ENCODE measurements at regions not wholly inside any gene's neighbourhood (a gene's known extent, or its start where the extent isn't known, plus 50 kb on each side); places are given as distances from the start of the nearest gene placed in this dataset.
A peak's percentile ranks its signal among the peaks of the same experiment; 100 is the strongest.

- intact Hi-C loops (cut with DNase I), result no loop called here
- Histone ChIP-seq H3K4me1 (no peaks in the 10 kb centered on the region), H3K4me3 (no peak overlapping the region), H3K9me3 (no peaks in the 10 kb centered on the region), H3K36me3 (replicated peaks in 1 of 2; ENCODE audit: insufficient read depth in 1 of 2, low read depth in 2 of 2) (no peaks in the 10 kb centered on the region), H3K27me3 (no peaks in the 10 kb centered on the region), H3K27ac (no peak overlapping the region)
- DNase-seq, result no peak
- no peak for ATAC-seq
- no peak for TF ChIP-seq CTCF (IDR thresholded peaks at IDR 0.05)
- no peak for TF ChIP-seq POLR2A (IDR thresholded peaks at IDR 0.05)
- WGBS, 2 donors, result 33 to 35% methylated on average over 2 of the region's 2 CpGs
These were observed 216.1 kb downstream of the TLE1 start for GRCh38 chr9:81473206-81473605.

GRCh38 chr9:81472701-81473100, 216.6 kb downstream of the TLE1 start:
- intact Hi-C loops (cut with DNase I), result no loop called here
- TF ChIP-seq POLR2A (IDR thresholded peaks at IDR 0.05) (no peak), CTCF (IDR thresholded peaks at IDR 0.05) (no peak)
- peak in 1 of 4 donors; percentile 6 for DNase-seq
- no peaks in the 10 kb centered on the region for H3K36me3 ChIP-seq (replicated peaks in 1 of 2; ENCODE audit: insufficient read depth in 1 of 2, low read depth in 2 of 2)
- H3K4me3 ChIP-seq, result no peak overlapping the region
- no peak for ATAC-seq
- H3K9me3 ChIP-seq, result no peaks in the 10 kb centered on the region
- no peaks in the 10 kb centered on the region for H3K27me3 ChIP-seq
- whole genome bisulfite sequencing, 2 donors, result 74 to 86% methylated on average over 10 of the region's 10 CpGs
- H3K27ac ChIP-seq, result no peak overlapping the region
- H3K4me1 ChIP-seq, result no peaks in the 10 kb centered on the region

DNA sequence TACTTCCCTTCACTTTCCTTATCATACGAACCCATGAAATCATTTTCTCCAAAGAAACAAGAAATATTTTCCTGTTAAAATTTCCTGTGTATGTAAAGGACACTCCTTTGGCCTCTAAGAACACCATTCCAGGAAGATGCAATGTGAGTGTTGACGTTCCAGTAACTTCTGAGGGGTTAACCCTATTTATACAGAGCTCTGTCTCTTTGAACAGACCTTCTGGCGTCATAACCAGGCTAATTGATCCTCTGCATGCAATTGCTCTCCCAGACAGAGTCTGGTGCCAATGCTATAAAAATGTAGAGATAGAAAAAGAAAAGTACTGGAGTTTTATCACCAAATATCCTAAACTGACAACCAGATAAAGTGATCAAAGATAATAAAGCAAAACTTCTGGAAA, 218.5 kb downstream of the TLE1 start:
- Histone ChIP-seq H3K4me3 (no peak overlapping the region), H3K27ac (no peak overlapping the region), H3K36me3 (replicated peaks in 1 of 2; ENCODE audit: insufficient read depth in 1 of 2, low read depth in 2 of 2) (no peaks in the 10 kb centered on the region), H3K27me3 (no peaks in the 10 kb centered on the region), H3K4me1 (no peaks in the 10 kb centered on the region), H3K9me3 (no peaks in the 10 kb centered on the region)
- ATAC-seq, result no peak
- TF ChIP-seq POLR2A (IDR thresholded peaks at IDR 0.05), result no peak
- no peak for TF ChIP-seq CTCF (IDR thresholded peaks at IDR 0.05)
- no peak for DNase-seq
- intact Hi-C loops (cut with DNase I), result no loop called here
- 23 to 32% methylated on average over 3 of the region's 3 CpGs for WGBS, 2 donors

- intact Hi-C loops (cut with DNase I), result no loop called here
- Histone ChIP-seq H3K27ac (no peak overlapping the region), H3K9me3 (no peaks in the 10 kb centered on the region), H3K27me3 (no peaks in the 10 kb centered on the region), H3K4me1 (no peaks in the 10 kb centered on the region), H3K4me3 (no peak overlapping the region), H3K36me3 (replicated peaks in 1 of 2; ENCODE audit: insufficient read depth in 1 of 2, low read depth in 2 of 2) (no peaks in the 10 kb centered on the region)
- no peak for DNase-seq
- WGBS, 2 donors, result 35 to 45% methylated on average over 1 of the region's 1 CpG
- no peak for TF ChIP-seq POLR2A (IDR thresholded peaks at IDR 0.05)
- TF ChIP-seq CTCF (IDR thresholded peaks at IDR 0.05), result no peak
- no peak for ATAC-seq
These were observed 221.2 kb downstream of the TLE1 start for GRCh38 chr9:81468084-81468595.

DNA sequence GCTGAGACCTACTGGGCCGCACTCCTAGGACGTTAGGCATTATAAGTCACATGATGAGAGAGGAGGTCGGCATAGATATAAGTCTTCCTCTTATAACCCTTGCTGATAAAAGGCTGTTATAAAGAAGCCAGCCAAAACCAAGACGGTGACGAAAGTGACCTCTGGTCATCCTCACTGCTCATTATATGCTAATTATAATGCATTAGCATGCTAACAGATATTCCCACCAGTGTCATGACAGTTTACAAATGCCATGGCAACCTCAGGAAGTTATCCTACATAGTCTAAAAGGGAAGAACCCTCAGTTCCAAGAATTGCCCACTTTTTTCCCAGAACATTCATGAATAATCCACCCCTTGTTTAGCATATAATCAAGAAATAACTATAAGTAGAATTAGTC, 222.4 kb downstream of the TLE1 start:
- Histone ChIP-seq H3K9me3 (no peaks in the 10 kb centered on the region), H3K27me3 (no peaks in the 10 kb centered on the region), H3K4me1 (no peaks in the 10 kb centered on the region), H3K27ac (no peak overlapping the region), H3K4me3 (no peak overlapping the region), H3K36me3 (replicated peaks in 1 of 2; ENCODE audit: insufficient read depth in 1 of 2, low read depth in 2 of 2) (no peaks in the 10 kb centered on the region)
- DNase-seq (no peak), ATAC-seq (no peak)
- 79 to 80% methylated on average over 5 of the region's 5 CpGs for WGBS, 2 donors
- intact Hi-C loops (cut with DNase I), result no loop called here
- no peak for TF ChIP-seq CTCF (IDR thresholded peaks at IDR 0.05)
- no peak for TF ChIP-seq POLR2A (IDR thresholded peaks at IDR 0.05)

Data from body of pancreas (tissue), 4 donors.